ENCODE measurements at regions not wholly inside any gene's neighbourhood (a gene's known extent, or its start where the extent isn't known, plus 50 kb on each side); places are given as distances from the start of the nearest gene placed in this dataset.

DNA sequence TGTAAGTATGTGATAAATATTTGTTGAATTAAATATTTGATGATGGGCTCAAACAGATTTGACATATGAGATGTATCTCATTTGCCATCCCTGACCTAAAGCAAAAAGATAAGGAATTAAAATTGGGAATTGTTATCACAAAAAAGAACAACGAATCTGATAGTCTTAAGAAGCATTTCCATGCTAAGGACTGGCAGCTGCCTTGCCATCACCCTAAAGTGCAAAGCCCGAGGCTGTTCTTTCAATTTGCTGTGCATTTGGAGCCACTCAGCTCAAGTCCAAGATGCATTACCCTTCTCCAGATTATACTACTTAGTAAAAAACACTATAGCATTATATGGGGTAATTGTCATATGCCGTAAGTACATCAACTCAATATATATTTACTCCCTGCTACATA is 618.3 kb upstream of the CLINT1 start:
- H3K9me3 ChIP-seq (ENCODE audit: low read depth), result no peaks in the 10 kb centered on the region

DNA sequence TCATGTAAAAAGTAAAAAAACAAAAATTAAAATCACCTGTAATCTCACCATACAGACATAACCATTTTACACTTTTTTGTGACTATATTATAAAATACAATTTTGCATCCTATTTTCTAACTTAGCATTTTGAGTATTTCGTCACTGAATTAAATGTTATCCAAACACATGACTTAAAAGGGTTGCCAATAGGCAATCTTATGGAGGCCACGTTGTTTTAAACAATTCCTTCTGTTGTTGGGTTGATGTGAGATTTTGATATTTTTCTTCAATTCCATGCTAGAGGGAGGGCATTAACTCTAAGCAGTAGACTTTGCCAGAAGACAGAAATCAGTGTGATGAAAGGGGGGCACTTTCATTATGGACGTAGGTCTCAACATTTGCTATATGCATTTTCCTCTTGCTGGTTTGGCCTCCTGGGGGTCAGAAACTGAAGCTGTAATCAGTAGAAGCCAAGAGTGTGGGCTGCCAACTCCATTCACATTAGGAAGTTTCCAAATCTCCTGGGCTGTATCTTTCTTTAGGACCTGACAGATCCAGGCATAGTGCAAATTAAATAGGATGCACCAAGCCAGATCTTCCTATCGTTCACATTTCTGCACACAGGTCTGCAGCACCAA is 614.2 kb upstream of the CLINT1 start:
- Histone ChIP-seq H3K9me3 (ENCODE audit: low read depth) (no peaks in the 10 kb centered on the region), H3K79me2 (no peaks in the 10 kb centered on the region), H2AFZ (no peak overlapping the region), H3K9me2 (replicated peaks; ENCODE audit: insufficient read depth) (no peaks in the 10 kb centered on the region), H3K27ac (no peak overlapping the region), H3K27me3 (no peaks in the 10 kb centered on the region), H3K4me1 (ENCODE audit: insufficient read depth) (peaks cover 10% of the 10 kb centered on the region), H3K4me2 (no peak overlapping the region), H3K36me3 (replicated peaks; ENCODE audit: insufficient read depth, low read depth) (no peaks in the 10 kb centered on the region), H4K20me1 (ENCODE audit: insufficient read depth, poor library complexity, severe bottlenecking) (no peaks in the 10 kb centered on the region), H3K4me3 (no peak overlapping the region)
- WGBS (ENCODE audit: low lambda C conversion rate, missing lambda C conversion rate), result 80% methylated on average over 4 of the region's 4 CpGs
- TF ChIP-seq EZH2 (IDR thresholded peaks at IDR 0.05; ENCODE audit: borderline replicate concordance), result no peak
- TF ChIP-seq EZH2phosphoT487 (IDR thresholded peaks at IDR 0.05; ENCODE audit: low read depth, severe bottlenecking, unreplicated experiment), result no peak
- TF ChIP-seq, protein P1, sequence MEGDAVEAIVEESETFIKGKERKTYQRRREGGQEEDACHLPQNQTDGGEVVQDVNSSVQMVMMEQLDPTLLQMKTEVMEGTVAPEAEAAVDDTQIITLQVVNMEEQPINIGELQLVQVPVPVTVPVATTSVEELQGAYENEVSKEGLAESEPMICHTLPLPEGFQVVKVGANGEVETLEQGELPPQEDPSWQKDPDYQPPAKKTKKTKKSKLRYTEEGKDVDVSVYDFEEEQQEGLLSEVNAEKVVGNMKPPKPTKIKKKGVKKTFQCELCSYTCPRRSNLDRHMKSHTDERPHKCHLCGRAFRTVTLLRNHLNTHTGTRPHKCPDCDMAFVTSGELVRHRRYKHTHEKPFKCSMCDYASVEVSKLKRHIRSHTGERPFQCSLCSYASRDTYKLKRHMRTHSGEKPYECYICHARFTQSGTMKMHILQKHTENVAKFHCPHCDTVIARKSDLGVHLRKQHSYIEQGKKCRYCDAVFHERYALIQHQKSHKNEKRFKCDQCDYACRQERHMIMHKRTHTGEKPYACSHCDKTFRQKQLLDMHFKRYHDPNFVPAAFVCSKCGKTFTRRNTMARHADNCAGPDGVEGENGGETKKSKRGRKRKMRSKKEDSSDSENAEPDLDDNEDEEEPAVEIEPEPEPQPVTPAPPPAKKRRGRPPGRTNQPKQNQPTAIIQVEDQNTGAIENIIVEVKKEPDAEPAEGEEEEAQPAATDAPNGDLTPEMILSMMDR (IDR thresholded peaks at IDR 0.05; ENCODE audit: poor library complexity), result no peak
- no peak for DNase-seq (ENCODE audit: low spot score)

More for the DNA sequence above, 618.3 kb upstream of the CLINT1 start:
- WGBS (ENCODE audit: low lambda C conversion rate, missing lambda C conversion rate), result 92% methylated on average over 3 of the region's 3 CpGs
- H2AFZ ChIP-seq, result no peak overlapping the region
- no peaks in the 10 kb centered on the region for H3K36me3 ChIP-seq (replicated peaks; ENCODE audit: insufficient read depth, low read depth)
- TF ChIP-seq EZH2 (IDR thresholded peaks at IDR 0.05; ENCODE audit: borderline replicate concordance) (no peak), EZH2phosphoT487 (IDR thresholded peaks at IDR 0.05; ENCODE audit: low read depth, severe bottlenecking, unreplicated experiment) (no peak)
- TF ChIP-seq, protein P1 (IDR thresholded peaks at IDR 0.05; ENCODE audit: poor library complexity), result no peak
- peaks cover 7% of the 10 kb centered on the region for H3K4me1 ChIP-seq (ENCODE audit: insufficient read depth)
- H3K4me3 ChIP-seq, result no peak overlapping the region
- no peaks in the 10 kb centered on the region for H4K20me1 ChIP-seq (ENCODE audit: insufficient read depth, poor library complexity, severe bottlenecking)
- H3K27ac ChIP-seq, result no peak overlapping the region
- no peaks in the 10 kb centered on the region for H3K27me3 ChIP-seq
- no peak for DNase-seq (ENCODE audit: low spot score)
- no peaks in the 10 kb centered on the region for H3K79me2 ChIP-seq
- no peaks in the 10 kb centered on the region for H3K9me2 ChIP-seq (replicated peaks; ENCODE audit: insufficient read depth)
- no peak overlapping the region for H3K4me2 ChIP-seq

DNA sequence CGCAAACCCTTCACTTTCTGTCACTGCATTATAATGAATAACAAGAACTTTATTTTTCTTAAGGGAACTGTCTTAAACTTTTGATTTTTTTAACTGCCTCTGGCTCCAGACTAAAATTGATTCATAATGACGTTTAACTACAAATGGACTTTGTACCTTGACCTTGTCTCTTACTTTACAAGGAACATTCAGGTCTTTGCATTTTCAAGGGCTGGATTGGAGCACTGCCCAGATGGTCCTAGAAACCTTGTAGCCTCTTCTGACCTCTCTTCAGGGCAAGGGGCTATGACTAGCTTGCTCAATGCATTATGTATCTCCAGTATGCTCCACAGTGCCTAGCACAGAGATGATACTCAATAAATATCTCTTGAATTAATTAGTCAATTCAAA is 612.6 kb upstream of the CLINT1 start:
- peak overlapping the region; percentile 31 for H3K27ac ChIP-seq
- no peak overlapping the region for H3K4me2 ChIP-seq
- WGBS (ENCODE audit: low lambda C conversion rate, missing lambda C conversion rate), result 31% methylated on average over 2 of the region's 2 CpGs

More for the DNA sequence above, 612.6 kb upstream of the CLINT1 start:
- H3K79me2 ChIP-seq, result no peaks in the 10 kb centered on the region
- peaks cover 10% of the 10 kb centered on the region for H3K4me1 ChIP-seq (ENCODE audit: insufficient read depth)
- H3K27me3 ChIP-seq, result no peaks in the 10 kb centered on the region
- H2AFZ ChIP-seq, result no peak overlapping the region
- peak; percentile 20 for DNase-seq (ENCODE audit: low spot score)
- no peaks in the 10 kb centered on the region for H3K9me2 ChIP-seq (replicated peaks; ENCODE audit: insufficient read depth)
- H4K20me1 ChIP-seq (ENCODE audit: insufficient read depth, poor library complexity, severe bottlenecking), result no peaks in the 10 kb centered on the region
- no peaks in the 10 kb centered on the region for H3K9me3 ChIP-seq (ENCODE audit: low read depth)
- no peak overlapping the region for H3K4me3 ChIP-seq
- no peaks in the 10 kb centered on the region for H3K36me3 ChIP-seq (replicated peaks; ENCODE audit: insufficient read depth, low read depth)
- TF ChIP-seq EZH2 (IDR thresholded peaks at IDR 0.05; ENCODE audit: borderline replicate concordance) (no peak), EZH2phosphoT487 (IDR thresholded peaks at IDR 0.05; ENCODE audit: low read depth, severe bottlenecking, unreplicated experiment) (no peak)
- TF ChIP-seq, protein P1 (IDR thresholded peaks at IDR 0.05; ENCODE audit: poor library complexity), result no peak
